D721Med (cell line): ENCODE measurements at regions not wholly inside any gene's neighbourhood (a gene's known extent, or its start where the extent isn't known, plus 50 kb on each side); places are given as distances from the start of the nearest gene placed in this dataset.

Experiments
- DNase-seq: peaks from one replicate; pipeline ENCODE4 v3.0.0; 2011; ENCODE audit warnings: low spot score; ENCODE audit not compliant: insufficient read length
- FAIRE-seq: peaks from 2 replicates; lab custom pipeline; 2011; peaks lifted over from hg19 to GRCh38; lab: Jason Lieb, UNC
- CTCF ChIP-seq: IDR thresholded peaks from 2 replicates; pipeline ENCODE4 v1.5.1; 2012; ENCODE audit warnings: mild to moderate bottlenecking, control low read depth; ENCODE audit not compliant: insufficient read depth; ENCODE audit errors: missing control alignments

GRCh38 chr10:111249925-111250324, 173.1 kb downstream of the ADRA2A start:
- FAIRE-seq (no peak), DNase-seq (no peak)
- TF ChIP-seq CTCF: no peak

- no peak for DNase-seq
- TF ChIP-seq CTCF: no peak
- FAIRE-seq: no peak
These were observed 184.3 kb downstream of the ADRA2A start for GRCh38 chr10:111261081-111261615.

GRCh38 chr10:111265341-111265740, 188.5 kb downstream of the ADRA2A start:
- no peak for TF ChIP-seq CTCF
- no peak for DNase-seq
- no peak for FAIRE-seq

GRCh38 chr10:111266165-111266564, 189.3 kb downstream of the ADRA2A start:
- no peak for TF ChIP-seq CTCF
- FAIRE-seq (no peak), DNase-seq (no peak)

- no peak for TF ChIP-seq CTCF
- DNase-seq: no peak
- no peak for FAIRE-seq
These were observed 190.8 kb downstream of the ADRA2A start for GRCh38 chr10:111267673-111268072.

- TF ChIP-seq CTCF: no peak
- no peak for DNase-seq
- no peak for FAIRE-seq
These were observed 196.4 kb downstream of the ADRA2A start for GRCh38 chr10:111273235-111273634.

- DNase-seq (no peak), FAIRE-seq (no peak)
- no peak for TF ChIP-seq CTCF
These were observed 196.8 kb downstream of the ADRA2A start for GRCh38 chr10:111273635-111274034.
